ENCODE measurements at regions not wholly inside any gene's neighbourhood (a gene's known extent, or its start where the extent isn't known, plus 50 kb on each side); places are given as distances from the start of the nearest gene placed in this dataset.
"Not testable (repeated sequence)": the region's sequence is repeated elsewhere in the genome, so short reads cannot be mapped to it uniquely, and the experiment has no call there.

DNA sequence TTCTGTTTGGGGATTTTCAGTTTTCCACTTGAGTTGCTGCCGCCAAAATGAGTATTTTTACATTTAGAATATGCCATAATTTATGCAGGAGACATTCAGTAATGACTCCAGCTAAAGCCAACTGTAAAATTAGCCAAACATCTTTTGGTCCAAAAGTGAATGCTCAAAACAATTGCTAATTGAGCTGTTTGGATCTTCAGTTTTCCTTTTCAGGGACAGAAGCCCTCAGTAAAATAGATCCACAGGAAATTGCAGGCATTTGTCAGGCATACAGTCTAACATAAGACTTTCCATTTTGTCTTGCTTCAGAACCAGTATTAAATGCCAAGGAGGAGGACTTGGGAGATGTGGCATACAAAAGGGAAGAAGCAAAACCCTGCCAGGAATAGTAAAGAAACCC, 524.8 kb upstream of the API5 start:
- no peak for DNase-seq

- DNase-seq, result not testable (repeated sequence)
Measured at GRCh38 chr11:42795483-42795882, 516.3 kb upstream of the API5 start.

GRCh38 chr11:42800041-42800440, 511.8 kb upstream of the API5 start:
- no peak for DNase-seq

- no peak for DNase-seq
Measured at GRCh38 chr11:42802201-42802899, 509.4 kb upstream of the API5 start.

DNA sequence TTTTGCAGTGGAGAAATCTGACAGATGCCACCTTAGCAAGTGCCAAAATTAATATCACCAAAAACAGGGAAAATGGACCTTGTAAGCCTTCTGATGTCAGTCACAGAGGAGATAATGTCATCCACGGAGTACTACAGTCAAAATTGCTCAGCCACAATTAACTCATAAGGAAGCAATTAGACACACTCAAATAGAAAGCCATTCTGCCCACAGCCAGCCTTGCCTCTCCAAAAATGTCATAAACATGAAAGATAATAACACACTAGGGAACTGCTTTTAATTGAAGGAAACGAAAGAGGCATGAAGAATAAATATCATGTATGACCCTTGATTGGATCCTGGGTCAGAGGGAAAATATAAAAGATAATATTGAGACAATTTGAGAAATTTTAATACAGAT, 505.6 kb upstream of the API5 start:
- no peak for DNase-seq

DNA sequence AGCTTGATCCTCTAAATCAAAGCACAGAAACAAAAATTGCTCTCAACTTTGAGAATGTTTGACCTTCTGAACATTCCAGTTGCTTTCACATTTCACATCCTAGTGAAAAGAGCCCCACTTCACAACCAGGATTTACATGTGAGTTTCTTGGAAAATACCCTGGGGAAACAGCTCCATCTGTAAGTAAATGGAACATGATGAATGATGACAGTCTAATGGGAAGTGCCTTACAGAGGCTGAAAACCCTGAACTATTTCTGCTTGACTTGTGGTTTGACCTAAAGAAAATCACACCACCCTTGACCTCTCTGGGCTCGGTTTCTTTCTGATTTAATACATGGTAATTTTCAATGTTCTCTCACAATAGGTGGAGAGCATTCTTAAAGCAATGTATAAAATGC, 499.4 kb upstream of the API5 start:
- DNase-seq, result no peak

DNA sequence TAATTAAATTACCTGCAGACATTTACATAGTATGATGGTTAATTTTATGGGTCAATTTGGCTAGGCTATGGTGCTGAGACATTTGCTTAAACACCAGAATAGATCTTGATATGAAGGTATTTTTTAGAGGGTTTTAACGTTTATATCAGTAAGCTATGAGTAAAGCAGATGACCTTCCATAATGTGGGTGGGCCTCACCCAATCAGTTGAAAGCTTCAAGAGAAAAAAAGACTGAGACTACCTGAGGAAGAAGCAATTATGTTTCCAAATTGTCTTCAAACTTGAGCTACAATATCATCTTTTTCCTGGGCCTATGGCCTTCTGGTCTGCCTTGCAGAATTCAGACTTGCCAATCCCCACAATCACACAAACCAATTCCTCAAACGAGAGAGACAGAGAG, 498.8 kb upstream of the API5 start:
- DNase-seq, result no peak

GRCh38 chr11:42816471-42816870, 495.3 kb upstream of the API5 start:
- DNase-seq, result no peak

- DNase-seq, result no peak
Measured at GRCh38 chr11:42819126-42819525, 492.7 kb upstream of the API5 start.

DNA sequence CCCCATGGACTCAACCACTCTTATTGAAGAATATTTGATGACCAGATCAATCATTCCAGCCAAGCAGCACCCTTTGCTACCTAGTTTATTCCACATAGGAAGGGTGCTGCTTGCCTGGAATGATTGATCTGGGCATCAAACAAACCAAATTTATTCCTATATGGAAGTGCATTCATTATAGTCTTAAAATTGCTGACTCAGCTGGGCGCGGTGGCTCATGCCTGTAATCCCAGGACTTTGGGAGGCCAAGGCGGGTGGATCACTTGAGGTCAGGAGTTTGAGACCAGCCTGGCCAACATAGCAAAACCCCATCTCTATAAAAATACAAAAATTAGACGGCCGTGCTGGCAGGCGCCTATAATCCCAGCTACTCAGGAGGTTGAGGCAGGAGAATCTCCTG, 489.6 kb upstream of the API5 start:
- not testable (repeated sequence) for DNase-seq

- DNase-seq, result no peak
Measured at GRCh38 chr11:42823546-42823945, 488.2 kb upstream of the API5 start.

GRCh38 chr11:42824067-42824466, 487.7 kb upstream of the API5 start:
- no peak for DNase-seq

- no peak for DNase-seq
Measured at GRCh38 chr11:42825598-42825997, 486.2 kb upstream of the API5 start.

- DNase-seq, result no peak
Measured at GRCh38 chr11:42827845-42828244, 484.0 kb upstream of the API5 start.

- DNase-seq, result no peak
Measured at GRCh38 chr11:42837994-42838393, 473.8 kb upstream of the API5 start.

DNA sequence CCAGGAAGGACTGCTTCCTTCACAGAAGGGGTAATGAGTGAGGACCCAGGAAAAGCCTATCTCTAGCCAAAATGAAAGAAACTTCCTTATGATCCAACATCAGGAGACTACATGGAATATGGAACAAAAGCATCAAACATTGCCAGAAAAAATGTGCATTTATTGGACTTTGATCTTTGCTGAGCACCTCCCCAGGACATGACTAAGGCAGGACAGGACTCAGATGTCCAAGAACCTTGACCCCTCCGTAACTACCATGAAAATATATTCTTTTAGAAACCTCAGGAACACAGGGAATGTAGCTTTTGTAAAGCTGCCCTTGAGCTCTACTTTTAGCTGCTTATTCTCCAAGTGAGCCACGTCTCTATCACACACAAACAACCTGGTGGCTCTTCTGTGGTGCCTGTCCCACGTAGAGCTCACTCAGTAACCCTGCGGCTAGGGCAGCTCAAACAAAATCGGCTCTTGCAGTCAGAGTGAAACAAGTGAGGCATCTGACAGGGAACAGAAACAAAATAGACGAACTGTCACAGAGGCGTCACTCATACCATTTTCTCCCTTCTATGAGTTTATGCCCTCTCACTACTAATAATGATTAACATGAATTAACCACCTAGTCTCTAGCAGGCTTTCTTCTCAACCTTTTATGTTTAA, 471.5 kb upstream of the API5 start:
- DNase-seq, result no peak

- no peak for DNase-seq
Measured at GRCh38 chr11:42840860-42841259, 470.9 kb upstream of the API5 start.

DNA sequence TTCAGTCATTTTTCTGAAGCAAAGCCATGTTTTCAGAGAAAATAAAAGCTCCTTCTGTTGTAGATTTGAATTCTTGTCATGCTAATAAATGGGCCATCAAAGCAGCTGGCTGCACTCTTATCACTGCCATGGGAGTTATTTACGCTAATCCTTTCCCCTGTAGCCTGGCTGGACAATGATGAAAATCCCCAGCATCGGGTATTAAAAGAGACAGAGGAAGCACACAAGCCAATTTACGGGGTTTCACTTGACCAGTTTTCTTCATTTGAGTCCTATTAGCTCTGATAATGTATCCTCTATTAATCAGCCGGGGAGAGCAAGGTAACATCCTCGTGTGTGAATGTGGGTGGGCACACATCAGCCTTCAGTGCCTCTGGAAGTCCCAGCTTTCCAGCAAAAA, 470.2 kb upstream of the API5 start:
- no peak for DNase-seq

DNA sequence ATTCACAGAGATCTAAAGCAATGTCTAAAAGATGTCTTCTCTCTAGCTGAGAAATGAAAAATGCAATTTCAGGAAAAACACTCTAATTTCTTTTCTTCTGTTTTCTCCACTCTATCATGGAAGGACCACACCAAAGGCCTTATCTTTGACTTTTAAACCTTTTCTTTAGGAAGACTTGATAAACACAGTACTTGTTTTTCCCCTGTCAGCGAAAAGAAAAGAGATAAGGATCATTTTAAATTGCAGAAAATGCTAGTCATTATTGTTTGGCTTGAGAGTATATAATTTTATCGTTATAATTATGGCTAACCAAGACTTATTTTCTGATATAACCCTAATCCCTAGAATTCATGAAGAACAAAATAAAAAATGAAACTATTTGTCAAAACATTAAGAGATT, 462.4 kb upstream of the API5 start:
- no peak for DNase-seq

- DNase-seq, result no peak
Measured at GRCh38 chr11:42857344-42857743, 454.5 kb upstream of the API5 start.

GRCh38 chr11:42870480-42870879, 441.3 kb upstream of the API5 start:
- DNase-seq, result no peak

GRCh38 chr11:42873800-42874405, 437.9 kb upstream of the API5 start:
- not testable (repeated sequence) for DNase-seq

DNA sequence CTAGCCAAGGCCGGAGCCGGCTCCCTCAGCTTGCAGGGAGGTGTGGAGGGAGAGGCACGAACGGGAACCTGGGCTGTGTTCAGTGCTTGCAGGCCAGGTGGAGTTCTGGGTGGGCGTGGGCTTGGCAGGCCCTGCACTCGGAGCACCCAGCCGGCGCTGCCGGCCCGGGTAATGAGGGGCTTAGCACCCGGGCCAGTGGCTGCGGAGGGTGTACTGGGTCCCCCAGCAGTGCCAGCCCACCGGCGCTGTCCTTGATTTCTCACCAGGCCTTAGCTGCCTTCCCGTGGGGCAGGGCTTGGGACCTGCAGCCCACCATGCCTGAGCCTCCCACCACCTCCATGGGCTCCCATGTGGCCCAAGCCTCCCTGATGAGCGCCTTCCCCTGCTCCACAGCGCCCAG, 430.5 kb upstream of the API5 start:
- not testable (repeated sequence) for DNase-seq

- no peak for DNase-seq
Measured at GRCh38 chr11:42890773-42891172, 421.0 kb upstream of the API5 start.

- no peak for DNase-seq
Measured at GRCh38 chr11:42901084-42901483, 410.7 kb upstream of the API5 start.
